ENCODE measurements at regions not wholly inside any gene's neighbourhood (a gene's known extent, or its start where the extent isn't known, plus 50 kb on each side); places are given as distances from the start of the nearest gene placed in this dataset.

DNA sequence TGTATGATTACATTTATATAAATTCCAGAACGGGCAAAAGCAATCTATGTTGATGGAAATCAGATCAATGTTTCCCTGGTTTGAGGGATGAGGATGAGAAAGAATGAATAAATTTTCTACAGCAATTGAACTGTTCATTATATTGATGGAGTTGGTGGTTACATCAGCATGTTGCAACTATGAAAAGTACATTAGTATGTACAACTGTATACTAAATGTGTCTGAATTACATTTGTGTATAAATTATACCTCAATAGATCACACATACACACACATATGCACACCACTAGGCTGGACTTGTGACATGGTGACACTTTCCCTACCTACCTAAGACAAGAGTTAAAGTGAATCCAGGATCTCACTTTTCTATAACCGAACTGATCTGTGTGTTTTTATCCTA, 608.0 kb downstream of the CDH11 start:
- TF ChIP-seq CTCF (IDR thresholded peaks at IDR 0.05) (no peak), POLR2A (IDR thresholded peaks at IDR 0.05) (no peak)

Measured in thyroid gland (tissue), 4 donors.